ENCODE measurements at regions not wholly inside any gene's neighbourhood (a gene's known extent, or its start where the extent isn't known, plus 50 kb on each side); places are given as distances from the start of the nearest gene placed in this dataset.
A peak's percentile ranks its signal among the peaks of the same experiment; 100 is the strongest.

- Histone ChIP-seq H3K79me2 (ENCODE audit: insufficient read depth, low read depth) (no peaks in the 10 kb centered on the region), H4K20me1 (ENCODE audit: insufficient read depth) (no peaks in the 10 kb centered on the region), H2AFZ (ENCODE audit: low read depth) (peak overlapping the region; percentile 64), H3K4me1 (ENCODE audit: low read depth, poor library complexity, severe bottlenecking) (peaks cover 7% of the 10 kb centered on the region), H3K36me3 (ENCODE audit: insufficient read depth) (no peaks in the 10 kb centered on the region), H3K27ac (no peak overlapping the region; the same call in 1 of the 2 replicates), H3K9ac (no peak overlapping the region; the same call in 1 of the 2 replicates), H3K4me2 (peak overlapping the region; percentile 41; the same call in 1 of the 2 replicates), H3K27me3 (ENCODE audit: insufficient read depth, low read depth) (no peaks in the 10 kb centered on the region), H3K4me3 (IDR thresholded peaks at IDR 0.05; ENCODE audit: insufficient read depth, low read depth, low read length) (no peak overlapping the region)
- TF ChIP-seq CTCF (conservative IDR thresholded peaks at IDR 0.05; ENCODE audit: low read depth, low read length) = no peak
Observed at GRCh38 chrX:120790552-120790951, 85.1 kb downstream of the CT47B1 start.

GRCh38 chrX:120790118-120790517 is 85.5 kb downstream of the CT47B1 start:
- Histone ChIP-seq H3K79me2 (ENCODE audit: insufficient read depth, low read depth) (no peaks in the 10 kb centered on the region), H3K4me3 (IDR thresholded peaks at IDR 0.05; ENCODE audit: insufficient read depth, low read depth, low read length) (no peak overlapping the region), H3K9ac (no peak overlapping the region; the same call in 1 of the 2 replicates), H3K36me3 (ENCODE audit: insufficient read depth) (no peaks in the 10 kb centered on the region), H3K27me3 (ENCODE audit: insufficient read depth, low read depth) (no peaks in the 10 kb centered on the region), H4K20me1 (ENCODE audit: insufficient read depth) (no peaks in the 10 kb centered on the region), H3K4me1 (ENCODE audit: low read depth, poor library complexity, severe bottlenecking) (peaks cover 7% of the 10 kb centered on the region), H2AFZ (ENCODE audit: low read depth) (peak overlapping the region; percentile 64), H3K27ac (no peak overlapping the region; the same call in 1 of the 2 replicates), H3K4me2 (peak overlapping the region; percentile 41; the same call in 1 of the 2 replicates)
- TF ChIP-seq CTCF (conservative IDR thresholded peaks at IDR 0.05; ENCODE audit: low read depth, low read length) = peak; percentile 68

- no peaks in the 10 kb centered on the region for H3K4me1 ChIP-seq (ENCODE audit: low read depth, poor library complexity, severe bottlenecking)
Observed at GRCh38 chrX:120781403-120781802, 94.3 kb downstream of the CT47B1 start.

GRCh38 chrX:120775959-120776358 is 99.7 kb downstream of the CT47B1 start:
- Histone ChIP-seq H3K4me1 (ENCODE audit: low read depth, poor library complexity, severe bottlenecking) (no peaks in the 10 kb centered on the region), H3K79me2 (ENCODE audit: insufficient read depth, low read depth) (no peaks in the 10 kb centered on the region), H3K27me3 (ENCODE audit: insufficient read depth, low read depth) (no peaks in the 10 kb centered on the region), H3K4me3 (IDR thresholded peaks at IDR 0.05; ENCODE audit: insufficient read depth, low read depth, low read length) (no peak overlapping the region), H3K9ac (no peak overlapping the region), H3K4me2 (no peak overlapping the region), H4K20me1 (ENCODE audit: insufficient read depth) (no peaks in the 10 kb centered on the region), H3K36me3 (ENCODE audit: insufficient read depth) (no peaks in the 10 kb centered on the region), H3K27ac (no peak overlapping the region), H2AFZ (ENCODE audit: low read depth) (no peak overlapping the region)
- TF ChIP-seq CTCF (conservative IDR thresholded peaks at IDR 0.05; ENCODE audit: low read depth, low read length) = no peak

More at GRCh38 chrX:120781403-120781802, 94.3 kb downstream of the CT47B1 start:
- Histone ChIP-seq H3K27me3 (ENCODE audit: insufficient read depth, low read depth) (no peaks in the 10 kb centered on the region), H3K4me2 (no peak overlapping the region), H3K79me2 (ENCODE audit: insufficient read depth, low read depth) (no peaks in the 10 kb centered on the region), H3K9ac (no peak overlapping the region), H3K36me3 (ENCODE audit: insufficient read depth) (no peaks in the 10 kb centered on the region), H4K20me1 (ENCODE audit: insufficient read depth) (no peaks in the 10 kb centered on the region), H3K27ac (no peak overlapping the region), H3K4me3 (IDR thresholded peaks at IDR 0.05; ENCODE audit: insufficient read depth, low read depth, low read length) (no peak overlapping the region), H2AFZ (ENCODE audit: low read depth) (no peak overlapping the region)
- no peak for TF ChIP-seq CTCF (conservative IDR thresholded peaks at IDR 0.05; ENCODE audit: low read depth, low read length)

Data from KMS-11 (cell line).